Testis (tissue), 2 donors: ENCODE measurements at regions not wholly inside any gene's neighbourhood (a gene's known extent, or its start where the extent isn't known, plus 50 kb on each side); places are given as distances from the start of the nearest gene placed in this dataset.

Source experiments
- POLR2A ChIP-seq: fragments of 450-650 bp; IDR thresholded peaks from one replicate; pipeline ENCODE4 v1.6.1; 2017; ENCODE audit warnings: antibody characterized with exemption, mild to moderate bottlenecking, moderate library complexity
- TF ChIP-seq, protein P1 (sequence below), 3 experiments: fragments of 450-650 bp in 2 of 3; fragments of 200-600 bp in 1 of 3; sonication (generic) in 1 of 3; IDR thresholded peaks; one replicate each; pipeline ENCODE4 v1.5.1; 2016 to 2019; ENCODE audit warnings: antibody characterized with exemption in 3 of 3, mild to moderate bottlenecking in 2 of 3, moderate library complexity in 1 of 3

- TF ChIP-seq, protein P1, sequence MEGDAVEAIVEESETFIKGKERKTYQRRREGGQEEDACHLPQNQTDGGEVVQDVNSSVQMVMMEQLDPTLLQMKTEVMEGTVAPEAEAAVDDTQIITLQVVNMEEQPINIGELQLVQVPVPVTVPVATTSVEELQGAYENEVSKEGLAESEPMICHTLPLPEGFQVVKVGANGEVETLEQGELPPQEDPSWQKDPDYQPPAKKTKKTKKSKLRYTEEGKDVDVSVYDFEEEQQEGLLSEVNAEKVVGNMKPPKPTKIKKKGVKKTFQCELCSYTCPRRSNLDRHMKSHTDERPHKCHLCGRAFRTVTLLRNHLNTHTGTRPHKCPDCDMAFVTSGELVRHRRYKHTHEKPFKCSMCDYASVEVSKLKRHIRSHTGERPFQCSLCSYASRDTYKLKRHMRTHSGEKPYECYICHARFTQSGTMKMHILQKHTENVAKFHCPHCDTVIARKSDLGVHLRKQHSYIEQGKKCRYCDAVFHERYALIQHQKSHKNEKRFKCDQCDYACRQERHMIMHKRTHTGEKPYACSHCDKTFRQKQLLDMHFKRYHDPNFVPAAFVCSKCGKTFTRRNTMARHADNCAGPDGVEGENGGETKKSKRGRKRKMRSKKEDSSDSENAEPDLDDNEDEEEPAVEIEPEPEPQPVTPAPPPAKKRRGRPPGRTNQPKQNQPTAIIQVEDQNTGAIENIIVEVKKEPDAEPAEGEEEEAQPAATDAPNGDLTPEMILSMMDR (IDR thresholded peaks at IDR 0.05), result no peak
- TF ChIP-seq POLR2A, result no peak
Measured at GRCh38 chr2:221330436-221330835, 241.7 kb downstream of the EPHA4 start.
